ENCODE measurements at regions not wholly inside any gene's neighbourhood (a gene's known extent, or its start where the extent isn't known, plus 50 kb on each side); places are given as distances from the start of the nearest gene placed in this dataset.

GRCh38 chr2:76445880-76446279, 735.2 kb upstream of the GCFC2 start:
- TF ChIP-seq CREB5 (CRISPR knock-in tag; IDR thresholded peaks at IDR 0.05; ENCODE audit: low read depth), result no peak
- TF ChIP-seq CSDC2 (CRISPR knock-in tag; IDR thresholded peaks at IDR 0.05), result no peak
- TF ChIP-seq PATZ1 (CRISPR knock-in tag; IDR thresholded peaks at IDR 0.05; ENCODE audit: borderline replicate concordance), result no peak
- no peak for TF ChIP-seq ZNF8 (CRISPR knock-in tag; IDR thresholded peaks at IDR 0.05)
- no peak for TF ChIP-seq ARNTL (CRISPR knock-in tag; IDR thresholded peaks at IDR 0.05; ENCODE audit: borderline replicate concordance, low read depth)
- TF ChIP-seq POU6F1 (CRISPR knock-in tag; IDR thresholded peaks at IDR 0.05; ENCODE audit: borderline replicate concordance, low read depth), result no peak

Data from SK-N-SH treated with all-trans-retinoic acid at 6 μM for 48 hours (cell line).